ENCODE measurements at regions not wholly inside any gene's neighbourhood (a gene's known extent, or its start where the extent isn't known, plus 50 kb on each side); places are given as distances from the start of the nearest gene placed in this dataset.

GRCh38 chr12:97322388-97322787 lies 140.2 kb upstream of the RMST start:
- TF ChIP-seq SIN3A (IDR thresholded peaks at IDR 0.05; ENCODE audit: borderline replicate concordance, insufficient read depth, low read depth, low read length) = no peak
- TF ChIP-seq REST (IDR thresholded peaks at IDR 0.05; ENCODE audit: insufficient read depth in 1 of 2, low read depth in 2 of 2, low read length in 1 of 2) = no peak
- TF ChIP-seq TCF7L2 (IDR thresholded peaks at IDR 0.05; ENCODE audit: low read depth, low read length) = no peak
- TF ChIP-seq, protein P1, sequence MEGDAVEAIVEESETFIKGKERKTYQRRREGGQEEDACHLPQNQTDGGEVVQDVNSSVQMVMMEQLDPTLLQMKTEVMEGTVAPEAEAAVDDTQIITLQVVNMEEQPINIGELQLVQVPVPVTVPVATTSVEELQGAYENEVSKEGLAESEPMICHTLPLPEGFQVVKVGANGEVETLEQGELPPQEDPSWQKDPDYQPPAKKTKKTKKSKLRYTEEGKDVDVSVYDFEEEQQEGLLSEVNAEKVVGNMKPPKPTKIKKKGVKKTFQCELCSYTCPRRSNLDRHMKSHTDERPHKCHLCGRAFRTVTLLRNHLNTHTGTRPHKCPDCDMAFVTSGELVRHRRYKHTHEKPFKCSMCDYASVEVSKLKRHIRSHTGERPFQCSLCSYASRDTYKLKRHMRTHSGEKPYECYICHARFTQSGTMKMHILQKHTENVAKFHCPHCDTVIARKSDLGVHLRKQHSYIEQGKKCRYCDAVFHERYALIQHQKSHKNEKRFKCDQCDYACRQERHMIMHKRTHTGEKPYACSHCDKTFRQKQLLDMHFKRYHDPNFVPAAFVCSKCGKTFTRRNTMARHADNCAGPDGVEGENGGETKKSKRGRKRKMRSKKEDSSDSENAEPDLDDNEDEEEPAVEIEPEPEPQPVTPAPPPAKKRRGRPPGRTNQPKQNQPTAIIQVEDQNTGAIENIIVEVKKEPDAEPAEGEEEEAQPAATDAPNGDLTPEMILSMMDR (IDR thresholded peaks at IDR 0.05) = no peak
- DNase-seq (ENCODE audit: low read depth, low spot score) (no peak), ATAC-seq (no peak)
- ChIA-PET POLR2A (no interaction called here), CTCF (no interaction called here)
- H3K27me3 ChIP-seq (ENCODE audit: control insufficient read depth, insufficient read depth, low read length) = no peaks in the 10 kb centered on the region
- H3K36me3 ChIP-seq (ENCODE audit: control insufficient read depth, insufficient read depth, low read length) = no peaks in the 10 kb centered on the region
- H3K4me1 ChIP-seq (ENCODE audit: control insufficient read depth, insufficient read depth, low read length) = no peaks in the 10 kb centered on the region
- no TSS peak for BruUV-seq (replicated peaks)
- no peaks in the 10 kb centered on the region for H3K9me3 ChIP-seq (ENCODE audit: control insufficient read depth, insufficient read depth, low read depth, low read length)
- H3K4me3 ChIP-seq (ENCODE audit: low read depth in 2 of 2, low read length in 2 of 2) = no peak overlapping the region
- in situ Hi-C loops (cut with HindIII; ENCODE audit: low pct_unique_long_range_greater_than_20kb, low sequenced_read_pairs) = no loop called here
- no peak overlapping the region for H3K27ac ChIP-seq (ENCODE audit: low read length)
- intact Hi-C loops (cut with micrococcal nuclease; ENCODE audit: unreplicated experiment) = no loop called here

- in situ Hi-C loops (cut with HindIII; ENCODE audit: low pct_unique_long_range_greater_than_20kb, low sequenced_read_pairs) = no loop called here
- H3K27ac ChIP-seq (ENCODE audit: low read length) = no peak overlapping the region
- H3K4me3 ChIP-seq (ENCODE audit: low read depth in 2 of 2, low read length in 2 of 2) = no peak overlapping the region
- no peaks in the 10 kb centered on the region for H3K4me1 ChIP-seq (ENCODE audit: control insufficient read depth, insufficient read depth, low read length)
- no peaks in the 10 kb centered on the region for H3K9me3 ChIP-seq (ENCODE audit: control insufficient read depth, insufficient read depth, low read depth, low read length)
- TF ChIP-seq SIN3A (IDR thresholded peaks at IDR 0.05; ENCODE audit: borderline replicate concordance, insufficient read depth, low read depth, low read length) (no peak), TCF7L2 (IDR thresholded peaks at IDR 0.05; ENCODE audit: low read depth, low read length) (no peak), POLR2AphosphoS5 (IDR thresholded peaks at IDR 0.05; ENCODE audit: low read depth, low read length) (no peak), REST (IDR thresholded peaks at IDR 0.05; ENCODE audit: insufficient read depth in 1 of 2, low read depth in 2 of 2, low read length in 1 of 2) (no peak)
- TF ChIP-seq, protein P1 (IDR thresholded peaks at IDR 0.05) = no peak
- intact Hi-C loops (cut with micrococcal nuclease; ENCODE audit: unreplicated experiment) = no loop called here
- ATAC-seq (no peak), DNase-seq (ENCODE audit: low read depth, low spot score) (no peak)
- ChIA-PET CTCF (no interaction called here), POLR2A (no interaction called here)
- no peaks in the 10 kb centered on the region for H3K36me3 ChIP-seq (ENCODE audit: control insufficient read depth, insufficient read depth, low read length)
- no peaks in the 10 kb centered on the region for H3K27me3 ChIP-seq (ENCODE audit: control insufficient read depth, insufficient read depth, low read length)
- BruUV-seq (replicated peaks) = no TSS peak
Measured at GRCh38 chr12:97323154-97323553, 139.4 kb upstream of the RMST start.

Measured in Panc1 (cell line).